HG03354 (cell line): ENCODE measurements at regions not wholly inside any gene's neighbourhood (a gene's known extent, or its start where the extent isn't known, plus 50 kb on each side); places are given as distances from the start of the nearest gene placed in this dataset.
"Not testable (repeated sequence)": the region's sequence is repeated elsewhere in the genome, so short reads cannot be mapped to it uniquely, and the experiment has no call there.

Source experiments
- ATAC-seq: cut with Tn5 transposase; IDR thresholded peaks from one replicate; pipeline ENCODE4 v1.9.1; 2021; ENCODE audit warnings: mild to moderate bottlenecking; ENCODE audit not compliant: unreplicated experiment, poor library complexity, severe bottlenecking

DNA sequence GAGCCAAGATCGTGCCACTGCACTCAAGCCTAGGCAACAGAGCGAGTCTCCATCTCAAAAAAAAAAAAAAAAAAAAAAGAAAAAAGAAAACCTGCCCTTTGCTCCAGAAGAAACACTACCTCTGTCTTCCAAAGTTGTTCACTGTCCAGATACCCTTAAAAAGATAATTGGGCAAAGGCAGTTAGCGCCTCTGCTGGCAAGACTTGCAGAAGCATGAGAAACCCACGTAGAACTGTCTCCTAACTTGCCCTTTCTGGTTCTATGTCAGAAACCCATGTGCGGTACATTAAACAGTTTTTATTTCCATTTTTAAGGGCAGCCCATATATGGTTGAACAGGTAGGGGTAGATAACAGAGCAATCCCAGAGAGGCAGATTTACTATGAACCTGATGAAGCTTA, 1026.4 kb downstream of the ROBO2 start:
- no peak for ATAC-seq

DNA sequence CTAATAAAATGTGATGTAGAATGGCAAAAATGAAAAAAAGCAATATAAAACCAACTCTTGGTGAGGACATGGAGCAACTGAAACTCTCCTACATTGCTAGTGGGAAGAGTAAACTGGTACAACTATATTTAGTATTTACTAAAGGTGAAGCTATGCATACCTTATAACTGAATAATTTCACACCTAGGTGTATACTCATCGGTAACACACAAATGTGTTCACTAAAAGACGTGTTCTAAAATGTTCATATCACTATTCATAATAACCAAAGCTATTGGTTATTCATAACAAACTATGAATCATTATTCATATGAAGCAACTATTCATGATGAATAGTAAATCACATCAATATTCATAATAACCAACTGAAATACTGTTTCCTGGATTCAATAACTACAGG, 1030.3 kb downstream of the ROBO2 start:
- ATAC-seq, result no peak

DNA sequence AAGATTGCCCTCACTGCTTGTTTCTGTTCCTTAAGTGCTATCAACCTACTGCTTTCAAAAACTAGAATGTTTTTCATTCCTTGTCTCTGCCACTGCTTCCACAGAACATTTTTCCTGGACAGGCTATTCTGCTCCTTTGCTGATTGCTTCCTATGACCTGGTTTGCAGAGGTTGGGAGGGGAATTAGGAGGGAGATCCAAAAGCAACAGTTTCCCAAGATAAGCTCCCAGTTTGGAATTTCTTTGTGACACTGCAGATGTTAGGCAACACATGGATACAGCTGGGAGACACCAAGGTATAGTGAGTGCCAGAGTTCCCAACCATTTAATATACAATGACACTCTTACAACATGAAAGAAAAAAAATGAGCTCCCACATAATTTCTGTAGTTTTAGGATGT, 1036.5 kb downstream of the ROBO2 start:
- no peak for ATAC-seq

DNA sequence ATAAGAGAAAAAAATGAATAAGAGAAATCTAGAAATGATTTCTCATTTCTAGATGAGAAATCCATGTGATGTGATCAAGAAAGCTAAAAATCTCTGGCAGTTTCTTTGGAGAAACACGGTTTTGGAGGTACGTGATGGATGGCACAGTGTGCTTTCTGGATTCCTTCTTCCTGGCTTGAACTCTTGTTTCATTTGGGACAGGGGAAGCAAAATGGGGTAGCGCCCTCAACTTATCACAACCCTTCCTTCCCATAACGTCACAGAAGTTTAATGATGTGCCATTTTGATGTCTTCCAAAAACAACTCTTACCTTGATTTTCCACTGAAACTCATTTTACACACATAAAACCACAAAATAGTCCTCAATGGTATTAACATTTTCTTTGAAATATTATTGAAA, 1037.3 kb downstream of the ROBO2 start:
- no peak for ATAC-seq

DNA sequence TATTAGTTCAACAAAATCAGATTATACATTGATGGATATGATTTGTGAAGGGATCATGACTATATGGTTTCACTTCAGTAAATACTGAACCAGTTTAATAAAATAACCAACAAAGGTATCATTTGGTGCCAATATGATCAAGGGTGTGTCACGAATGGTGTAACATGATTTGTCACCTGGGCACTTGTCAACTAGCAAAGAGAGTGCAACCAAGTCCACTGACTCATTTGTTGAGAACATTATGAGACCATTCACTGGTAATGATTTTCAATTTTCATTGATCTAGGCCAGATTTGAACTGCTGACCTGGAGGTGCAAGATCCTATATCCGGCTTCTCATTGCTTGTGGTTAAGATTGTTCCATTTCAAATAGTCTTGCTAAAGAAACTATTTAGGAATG, 1037.9 kb downstream of the ROBO2 start:
- ATAC-seq, result no peak

DNA sequence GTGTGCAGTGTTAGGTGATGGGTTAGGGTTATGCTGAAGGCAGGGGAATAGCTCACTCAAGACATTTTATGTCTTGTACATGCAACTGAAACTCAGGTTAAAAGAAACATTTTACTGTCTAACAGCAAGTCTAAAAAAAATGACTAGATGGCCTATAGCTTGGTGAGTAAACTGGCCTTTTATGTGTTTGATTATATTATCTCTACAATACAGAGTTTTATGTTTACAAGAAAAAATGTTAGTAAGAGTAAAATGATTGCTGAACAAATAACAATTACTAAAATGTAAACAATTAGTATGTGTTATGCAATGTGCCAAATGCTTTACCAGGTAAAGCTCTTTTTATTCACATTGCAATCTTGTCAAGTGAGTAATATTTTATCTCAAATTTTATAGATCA, 1039.6 kb downstream of the ROBO2 start:
- no peak for ATAC-seq

DNA sequence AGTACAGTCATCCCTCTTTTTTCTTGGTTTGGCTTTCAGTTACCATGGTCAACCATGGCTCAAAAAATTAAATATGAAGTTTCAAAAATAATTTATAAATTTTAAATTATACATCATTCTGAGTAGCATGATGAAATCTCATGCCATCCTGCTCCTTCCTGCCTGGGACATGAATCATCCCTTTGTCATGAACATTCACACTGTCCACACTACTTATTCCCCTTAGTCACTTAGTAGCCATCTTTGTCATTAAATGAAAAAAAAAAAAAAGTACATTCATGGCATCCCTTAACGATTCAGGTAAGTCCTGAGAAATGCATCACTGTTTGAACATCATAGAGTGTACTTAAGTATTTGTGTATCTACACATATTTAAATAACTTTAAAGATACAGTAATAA, 1046.3 kb downstream of the ROBO2 start:
- no peak for ATAC-seq

DNA sequence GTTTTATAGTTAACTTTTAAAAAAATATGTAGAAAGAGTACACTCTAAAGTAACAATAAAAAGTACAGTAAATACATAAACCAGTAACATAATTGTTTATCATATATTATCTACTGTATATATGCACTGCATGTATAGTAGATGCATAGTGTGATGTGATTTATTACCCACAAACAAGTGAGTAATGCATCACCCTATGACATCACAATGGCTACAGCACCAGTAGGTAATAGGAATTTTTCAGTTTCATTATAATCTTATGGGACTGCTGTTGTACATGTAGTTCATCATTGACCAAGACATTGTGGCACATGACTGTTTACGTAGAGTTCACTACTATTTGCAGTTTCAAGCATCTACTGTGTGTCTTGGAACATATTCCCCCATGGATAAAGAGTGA, 1047.2 kb downstream of the ROBO2 start:
- ATAC-seq, result no peak

DNA sequence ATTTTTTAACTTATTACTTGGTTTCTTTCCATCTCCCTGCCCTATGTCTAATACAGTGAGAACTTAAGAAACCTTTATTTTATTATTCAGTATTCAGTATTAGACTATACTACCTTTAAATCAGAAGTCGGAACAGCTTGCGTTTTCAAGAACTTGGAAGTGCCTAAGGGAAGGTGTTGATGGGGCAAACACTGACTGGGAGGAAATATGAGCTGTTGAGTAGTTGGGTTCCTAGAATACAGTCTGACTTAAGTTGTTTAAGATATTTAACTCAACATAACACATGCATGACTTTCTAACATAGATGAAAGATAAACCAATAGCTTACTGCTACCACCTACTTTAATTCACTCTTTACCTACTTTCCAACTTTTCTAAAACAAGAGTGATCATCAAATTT, 1048.1 kb downstream of the ROBO2 start:
- ATAC-seq, result no peak

DNA sequence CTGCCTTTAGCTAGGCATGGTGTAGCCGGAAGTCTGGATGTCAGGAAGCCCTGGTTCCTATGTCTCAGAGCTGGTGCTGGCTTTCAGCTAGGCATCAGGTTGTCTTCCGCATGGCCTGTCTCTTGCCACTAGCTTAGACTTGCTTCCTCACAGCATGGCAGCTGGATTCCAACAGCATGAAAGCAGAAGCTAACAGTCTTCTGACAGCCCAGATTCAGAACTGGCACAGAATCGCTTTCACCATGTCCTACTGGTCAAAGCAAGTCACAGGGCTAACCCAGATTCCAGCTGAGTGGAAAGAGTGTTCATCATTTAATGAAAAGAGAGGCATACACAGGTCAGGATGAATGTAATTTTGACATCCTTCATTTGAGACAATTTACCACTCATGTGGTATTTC, 1050.5 kb downstream of the ROBO2 start:
- ATAC-seq, result no peak

DNA sequence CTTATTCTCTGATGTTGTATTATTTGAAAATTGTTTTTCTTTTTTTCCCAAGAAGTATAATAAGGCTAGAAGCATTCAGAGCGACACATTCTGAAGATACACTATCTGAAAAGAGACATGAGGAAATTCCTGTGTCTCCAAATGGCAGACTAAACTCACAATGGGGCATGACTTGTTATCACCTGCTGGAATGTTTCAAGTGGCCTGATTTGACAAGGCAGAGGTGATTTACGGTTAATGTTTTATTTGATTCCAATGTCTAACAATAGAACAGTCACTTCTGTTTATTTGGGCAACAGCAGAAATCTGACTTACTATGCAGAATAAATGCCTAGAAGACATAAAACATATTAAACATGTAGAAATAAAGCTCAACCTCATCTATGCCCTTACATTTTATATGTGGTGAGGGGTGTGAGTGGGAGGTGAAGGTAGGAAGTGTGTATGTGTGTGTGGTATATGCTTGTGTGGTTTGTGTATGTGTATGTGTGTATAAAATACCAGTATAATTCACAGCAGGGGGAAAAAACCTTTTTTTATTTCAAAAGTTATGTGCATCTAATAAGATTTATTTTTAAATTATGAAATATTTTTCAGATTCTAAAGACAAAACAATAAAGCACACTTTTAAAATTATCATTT, 1051.7 kb downstream of the ROBO2 start:
- ATAC-seq, result no peak

DNA sequence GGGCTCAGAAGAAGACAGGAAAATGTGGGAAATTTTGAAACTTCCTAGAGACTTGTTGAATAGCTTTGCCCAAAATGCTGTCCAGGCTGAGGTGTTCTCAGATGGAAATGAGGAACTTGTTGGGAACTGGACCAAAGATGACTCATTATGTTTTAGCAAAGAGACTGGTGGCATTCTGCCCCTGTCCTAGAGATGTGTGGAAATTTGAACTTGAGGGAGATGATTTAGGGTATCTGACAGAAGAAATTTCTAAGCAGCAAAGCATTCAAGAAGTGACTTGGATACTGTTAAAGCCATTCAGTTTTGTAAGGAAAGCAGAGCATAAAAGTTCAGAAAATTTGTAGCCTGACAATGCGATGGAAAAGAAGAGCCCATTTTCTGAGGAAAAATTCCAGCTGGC, 1052.7 kb downstream of the ROBO2 start:
- not testable (repeated sequence) for ATAC-seq

DNA sequence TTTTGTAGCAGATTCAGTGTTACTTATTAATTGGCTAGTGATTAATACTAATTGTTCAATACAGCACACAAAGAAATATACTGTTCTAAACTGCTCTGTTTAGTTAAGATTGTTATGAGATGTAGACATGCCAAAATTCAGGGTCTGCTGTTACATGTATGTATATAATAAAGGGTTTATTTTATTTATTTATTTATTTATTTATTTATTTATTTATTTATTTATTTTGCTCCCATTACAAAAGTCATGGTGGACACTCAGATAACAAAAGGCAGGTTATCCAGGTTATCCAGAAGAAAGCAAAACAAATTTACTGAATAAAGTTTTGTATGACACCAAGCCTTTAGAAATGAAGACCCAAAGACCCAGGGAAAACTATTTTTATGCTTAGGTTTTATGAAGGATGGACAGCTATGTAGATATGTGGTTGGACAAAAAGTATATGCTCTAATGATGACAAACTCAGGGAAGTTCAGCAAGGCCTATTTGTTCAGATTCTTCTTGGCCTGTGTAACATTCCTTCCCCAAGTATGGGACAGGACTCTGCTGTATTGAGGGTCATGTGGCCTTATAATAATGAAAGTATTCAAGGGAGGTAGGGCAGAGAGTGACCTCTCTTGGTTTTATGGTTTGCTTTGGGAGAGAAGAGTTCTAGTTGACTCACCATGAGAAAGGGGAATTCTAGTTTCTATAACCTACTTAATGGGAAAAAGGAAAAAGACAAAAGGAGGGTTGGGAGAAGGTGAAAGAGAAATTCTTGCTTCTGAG, 1056.8 kb downstream of the ROBO2 start:
- ATAC-seq, result no peak

DNA sequence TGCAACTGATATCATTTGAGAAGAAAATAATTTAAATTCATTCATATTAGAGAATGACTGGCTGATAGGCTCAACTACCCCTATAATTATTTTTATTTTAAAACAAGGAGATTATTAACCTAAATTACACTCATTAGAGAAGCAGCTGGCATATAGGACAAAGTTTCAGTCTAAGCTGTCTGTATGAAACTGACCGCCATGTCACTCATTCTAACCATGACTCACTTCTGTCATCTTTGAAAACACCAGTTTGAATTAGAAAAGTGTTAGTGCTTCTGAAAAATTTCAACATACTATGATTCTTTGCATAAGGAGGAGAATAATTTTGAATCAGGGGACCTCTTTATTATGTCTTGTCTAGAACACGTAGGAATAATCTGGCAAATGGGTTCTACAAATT, 1058.5 kb downstream of the ROBO2 start:
- no peak for ATAC-seq

DNA sequence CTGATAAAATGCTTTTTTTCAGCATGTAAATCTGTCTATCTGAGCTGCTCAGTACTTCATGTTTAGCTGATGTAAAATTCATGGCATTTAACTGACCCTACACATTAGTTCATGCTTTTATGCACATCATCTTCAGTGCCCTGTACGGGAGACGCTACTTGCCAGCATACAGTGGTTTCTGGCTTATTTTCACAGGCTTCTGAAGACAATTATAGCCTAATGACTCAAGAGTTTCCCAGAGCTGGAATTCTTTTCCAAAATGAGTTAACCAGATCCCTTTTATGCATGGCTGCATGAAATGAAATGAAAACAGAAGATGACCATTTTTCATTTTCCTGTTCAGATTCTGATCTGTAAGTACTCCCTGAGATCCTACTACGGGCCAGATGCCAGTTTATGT, 1061.5 kb downstream of the ROBO2 start:
- no peak for ATAC-seq

DNA sequence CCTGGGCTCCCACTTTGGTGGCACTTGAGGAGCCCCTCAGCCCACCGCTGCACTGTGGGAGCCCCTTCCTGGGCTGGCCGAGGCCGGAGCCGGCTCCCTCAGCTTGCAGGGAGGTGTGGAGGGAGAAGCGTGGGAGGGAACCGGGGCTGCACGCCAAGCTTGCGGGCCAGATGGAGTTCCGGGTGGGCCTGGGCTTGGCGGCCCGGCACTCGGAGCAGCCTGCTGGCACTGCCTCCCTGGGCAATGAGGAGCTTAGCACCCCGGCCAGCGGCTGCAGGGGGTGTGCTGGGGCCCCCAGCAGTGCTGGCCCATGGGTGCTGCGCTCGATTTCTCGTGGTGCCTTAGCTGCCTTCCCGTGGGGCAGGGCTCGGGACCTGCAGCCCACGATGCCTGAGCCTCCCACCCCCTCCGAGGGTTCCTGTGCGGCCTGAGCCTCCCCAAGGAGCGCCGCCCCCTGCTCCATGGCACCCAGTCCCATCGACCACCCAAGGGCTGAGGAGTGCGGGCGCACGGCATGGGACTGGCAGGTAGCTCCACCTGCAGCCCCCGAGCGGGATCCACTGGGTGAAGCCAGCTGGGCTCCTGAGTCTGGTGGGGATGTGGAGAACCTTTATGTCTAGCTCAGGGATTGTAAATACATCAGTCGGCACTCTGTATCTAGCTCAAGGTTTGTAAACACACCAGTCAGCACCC, 1068.5 kb downstream of the ROBO2 start:
- ATAC-seq, result not testable (repeated sequence)

DNA sequence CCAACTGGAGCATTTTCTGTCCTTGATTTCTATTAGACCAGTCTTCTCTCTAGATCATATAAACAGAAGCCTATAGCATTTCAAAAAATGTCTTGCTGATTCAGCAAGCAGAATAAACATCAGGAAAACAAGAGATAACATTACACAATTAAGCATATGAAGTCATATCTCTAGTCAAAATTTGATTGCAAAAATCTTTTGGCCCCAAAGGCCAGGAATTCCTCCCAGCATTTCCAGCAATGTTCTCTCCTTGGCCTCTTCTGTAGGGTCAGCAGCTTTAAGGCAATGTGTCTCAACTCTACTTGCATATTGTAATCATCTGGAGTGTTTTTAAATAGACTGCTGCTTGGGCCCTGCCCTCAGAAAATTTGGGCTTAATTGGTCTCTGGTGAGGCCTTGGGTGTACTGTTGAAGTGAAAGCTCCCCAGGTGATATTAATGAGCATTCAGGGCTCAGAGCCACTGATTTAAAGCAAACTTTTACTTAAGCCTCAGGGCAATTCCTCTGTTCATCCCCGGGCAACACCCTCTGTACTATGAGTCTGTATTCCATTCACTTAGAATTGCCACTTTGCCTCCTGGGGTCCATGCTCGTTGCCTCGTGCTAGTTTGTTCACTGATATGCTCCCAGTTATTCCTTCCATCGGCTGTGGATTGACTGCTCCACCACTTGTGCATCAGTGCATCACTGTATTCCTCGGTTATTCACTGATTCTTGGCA, 1072.6 kb downstream of the ROBO2 start:
- ATAC-seq, result no peak

DNA sequence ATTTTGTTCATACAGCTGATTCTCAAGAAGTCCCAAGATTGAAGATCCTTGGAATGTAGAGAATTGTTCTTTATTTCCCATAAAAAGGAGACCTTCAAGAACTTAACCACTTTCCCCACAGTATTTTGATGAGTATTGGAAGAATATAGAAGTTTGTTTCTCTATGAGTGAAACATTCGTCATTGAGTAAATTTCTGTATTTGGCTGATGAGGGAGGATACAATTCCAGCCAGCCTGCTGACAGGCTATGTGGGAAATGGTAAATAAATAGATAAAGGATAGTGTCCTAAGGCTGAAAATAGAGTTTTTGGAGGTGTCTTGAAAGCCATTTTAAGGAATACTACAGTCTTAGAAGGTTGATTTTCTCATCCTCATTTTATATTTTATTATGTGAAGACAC, 1076.1 kb downstream of the ROBO2 start:
- ATAC-seq, result no peak

DNA sequence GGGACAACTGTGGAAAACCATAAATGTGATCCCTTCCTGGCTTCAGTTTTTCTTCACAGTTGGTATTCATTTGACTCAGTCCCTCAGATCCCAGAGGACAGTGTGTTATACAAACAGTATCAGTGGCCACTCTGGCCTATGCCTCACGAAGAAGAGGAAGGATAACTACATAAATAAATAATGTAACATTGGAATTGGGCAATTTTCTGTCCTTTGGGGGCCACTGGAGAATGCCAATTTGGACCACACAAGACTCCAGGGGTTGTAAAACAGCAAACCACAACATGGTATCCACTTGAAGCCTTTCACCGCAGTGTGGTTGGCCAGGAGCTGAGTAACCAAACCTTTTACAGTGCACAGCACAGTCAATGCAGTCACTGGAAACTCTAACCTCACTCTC, 1077.0 kb downstream of the ROBO2 start:
- no peak for ATAC-seq

DNA sequence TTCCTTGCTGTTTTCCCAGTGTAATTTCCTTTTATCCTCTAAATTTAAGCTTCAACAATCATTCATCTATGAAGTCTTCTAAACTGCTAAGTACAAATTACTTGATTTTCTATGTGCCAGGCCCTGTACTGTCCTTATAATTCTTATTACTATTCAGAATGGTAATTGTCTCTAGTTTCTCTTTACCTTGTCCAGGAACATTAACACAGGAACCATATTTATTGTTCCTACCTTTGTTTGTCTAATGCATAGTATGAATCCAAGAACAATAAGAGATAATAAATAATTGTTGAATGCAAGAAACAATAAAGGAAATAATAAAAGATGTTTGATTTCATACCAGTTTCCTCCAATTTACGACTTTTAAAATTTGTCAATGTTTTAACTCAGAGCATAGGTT, 1083.2 kb downstream of the ROBO2 start:
- no peak for ATAC-seq
